LNCaP clone FGC (cell line): ENCODE measurements at regions not wholly inside any gene's neighbourhood (a gene's known extent, or its start where the extent isn't known, plus 50 kb on each side); places are given as distances from the start of the nearest gene placed in this dataset.

ENCODE experiments used
- DNase-seq: peaks from one replicate; pipeline ENCODE4 v3.0.0-alpha.2; 2011; ENCODE audit warnings: low read depth
- H3K4me3 ChIP-seq: 2 replicates; pipeline ENCODE4 v1.5.1; 2011; ENCODE audit warnings: mild to moderate bottlenecking, low read depth, low read length, control low read depth
- TF ChIP-seq, protein P1 (sequence below): IDR thresholded peaks from 2 replicates; pipeline ENCODE4 v1.5.1; 2012; ENCODE audit warnings: mild to moderate bottlenecking; ENCODE audit not compliant: control insufficient read depth, insufficient read depth; ENCODE audit errors: extremely low read depth

DNA sequence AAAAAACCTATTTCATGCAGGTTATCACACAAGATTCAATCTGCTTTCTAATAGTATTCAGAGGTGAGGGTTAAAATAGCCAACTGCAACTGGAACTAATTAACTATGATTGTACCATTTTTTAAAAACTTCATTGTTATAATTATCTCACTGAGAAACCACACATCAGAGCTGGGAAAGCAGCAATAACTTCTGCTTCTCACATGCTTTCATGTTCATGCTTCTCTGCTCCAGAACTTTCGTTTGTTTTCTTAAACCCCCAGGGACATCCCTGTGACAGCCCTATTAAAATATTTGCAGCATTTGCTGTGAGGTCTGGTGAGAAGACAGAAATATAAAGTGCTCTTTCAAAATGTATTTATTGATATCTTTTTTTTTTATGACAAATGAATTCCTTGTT is 389.0 kb upstream of the SORCS1 start:
- no peak for DNase-seq
- TF ChIP-seq, protein P1, sequence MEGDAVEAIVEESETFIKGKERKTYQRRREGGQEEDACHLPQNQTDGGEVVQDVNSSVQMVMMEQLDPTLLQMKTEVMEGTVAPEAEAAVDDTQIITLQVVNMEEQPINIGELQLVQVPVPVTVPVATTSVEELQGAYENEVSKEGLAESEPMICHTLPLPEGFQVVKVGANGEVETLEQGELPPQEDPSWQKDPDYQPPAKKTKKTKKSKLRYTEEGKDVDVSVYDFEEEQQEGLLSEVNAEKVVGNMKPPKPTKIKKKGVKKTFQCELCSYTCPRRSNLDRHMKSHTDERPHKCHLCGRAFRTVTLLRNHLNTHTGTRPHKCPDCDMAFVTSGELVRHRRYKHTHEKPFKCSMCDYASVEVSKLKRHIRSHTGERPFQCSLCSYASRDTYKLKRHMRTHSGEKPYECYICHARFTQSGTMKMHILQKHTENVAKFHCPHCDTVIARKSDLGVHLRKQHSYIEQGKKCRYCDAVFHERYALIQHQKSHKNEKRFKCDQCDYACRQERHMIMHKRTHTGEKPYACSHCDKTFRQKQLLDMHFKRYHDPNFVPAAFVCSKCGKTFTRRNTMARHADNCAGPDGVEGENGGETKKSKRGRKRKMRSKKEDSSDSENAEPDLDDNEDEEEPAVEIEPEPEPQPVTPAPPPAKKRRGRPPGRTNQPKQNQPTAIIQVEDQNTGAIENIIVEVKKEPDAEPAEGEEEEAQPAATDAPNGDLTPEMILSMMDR: no peak
- H3K4me3 ChIP-seq: no peak overlapping the region

DNA sequence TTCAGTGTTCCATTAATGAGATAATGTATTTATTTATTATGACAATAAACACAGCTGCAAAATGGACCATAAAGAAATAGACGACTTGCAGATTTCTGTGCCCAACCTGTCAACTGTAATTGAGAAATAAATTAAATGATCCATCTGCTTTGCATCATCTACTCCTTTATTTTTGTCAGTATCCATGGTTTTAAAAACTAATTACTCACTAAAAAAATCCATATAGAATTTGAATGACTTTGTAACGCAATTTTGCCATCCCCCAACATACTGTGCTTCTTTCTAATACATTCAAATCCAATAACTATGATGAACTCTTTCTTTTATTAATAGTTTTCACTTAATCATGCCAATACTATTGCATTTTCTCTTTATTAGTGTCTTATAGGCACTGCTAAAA is 388.5 kb upstream of the SORCS1 start:
- H3K4me3 ChIP-seq: no peak overlapping the region
- DNase-seq: no peak
- TF ChIP-seq, protein P1: no peak

DNA sequence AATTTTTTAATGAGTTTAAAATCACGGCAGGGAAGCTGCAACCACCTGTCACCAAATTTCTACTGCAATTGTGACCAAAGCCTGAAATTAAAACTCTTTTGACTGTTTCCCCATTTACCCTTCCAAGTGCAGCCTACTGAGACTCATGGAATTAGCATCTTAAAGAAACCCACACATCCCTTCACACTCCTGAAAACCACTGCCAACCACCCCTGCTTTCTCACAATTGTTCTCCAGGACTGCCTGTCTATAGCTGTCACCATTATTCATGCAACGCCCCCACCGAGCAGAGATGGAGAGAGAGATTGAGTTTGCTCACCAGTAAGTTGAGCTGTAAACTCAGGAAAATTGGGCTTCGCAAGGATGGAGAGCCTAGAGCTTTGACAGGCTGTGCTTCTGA is 383.8 kb upstream of the SORCS1 start:
- TF ChIP-seq, protein P1: no peak
- no peak for DNase-seq
- no peak overlapping the region for H3K4me3 ChIP-seq

DNA sequence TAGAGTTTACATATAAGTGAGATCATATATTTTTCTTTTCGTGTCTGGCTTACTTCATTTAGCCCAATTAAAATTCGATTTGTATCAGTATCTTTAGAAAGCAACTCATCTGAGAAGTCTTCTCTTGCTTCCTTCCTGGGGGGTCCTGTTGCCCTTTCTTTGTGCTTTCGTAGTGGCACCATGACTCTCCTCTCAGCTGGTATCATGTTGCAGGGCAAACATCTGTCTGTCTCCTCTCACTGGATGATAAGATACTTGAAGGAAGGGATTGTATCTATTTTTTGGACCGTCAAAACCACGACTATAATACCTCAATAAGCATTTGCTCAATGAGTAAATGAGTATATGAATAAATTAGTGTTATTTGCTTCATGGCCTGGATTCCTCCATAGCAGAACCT is 382.5 kb upstream of the SORCS1 start:
- no peak overlapping the region for H3K4me3 ChIP-seq
- TF ChIP-seq, protein P1: no peak
- DNase-seq: no peak

DNA sequence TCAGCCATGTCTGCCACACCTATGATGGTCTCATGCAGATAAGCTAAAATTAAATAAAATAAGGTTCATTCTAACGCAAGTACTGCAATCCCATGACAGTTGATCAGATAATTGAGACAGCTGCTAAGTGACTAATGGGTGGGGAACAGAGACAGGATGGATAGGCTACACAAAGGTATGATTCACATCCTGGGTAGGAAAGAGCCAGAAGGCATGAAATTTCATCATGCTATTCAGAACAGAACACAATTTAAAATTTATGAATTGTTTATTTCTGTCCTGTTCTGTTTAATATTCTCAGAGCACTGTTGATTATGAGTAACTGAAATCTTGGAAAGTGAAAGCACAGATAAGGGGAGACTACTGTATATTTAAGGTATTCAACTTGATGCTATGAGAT is 381.8 kb upstream of the SORCS1 start:
- H3K4me3 ChIP-seq: no peak overlapping the region
- TF ChIP-seq, protein P1: no peak
- DNase-seq: no peak

- H3K4me3 ChIP-seq: no peak overlapping the region
- no peak for DNase-seq
- TF ChIP-seq, protein P1: no peak
Observed at GRCh38 chr10:107545717-107546116, 381.2 kb upstream of the SORCS1 start.

GRCh38 chr10:107544706-107545520 is 380.4 kb upstream of the SORCS1 start:
- TF ChIP-seq, protein P1: 0 out of 2 replicates have a peak, but pooled peaks have one; percentile 4
- DNase-seq: no peak
- H3K4me3 ChIP-seq: no peak overlapping the region
